ENCODE measurements at regions not wholly inside any gene's neighbourhood (a gene's known extent, or its start where the extent isn't known, plus 50 kb on each side); places are given as distances from the start of the nearest gene placed in this dataset.

DNA sequence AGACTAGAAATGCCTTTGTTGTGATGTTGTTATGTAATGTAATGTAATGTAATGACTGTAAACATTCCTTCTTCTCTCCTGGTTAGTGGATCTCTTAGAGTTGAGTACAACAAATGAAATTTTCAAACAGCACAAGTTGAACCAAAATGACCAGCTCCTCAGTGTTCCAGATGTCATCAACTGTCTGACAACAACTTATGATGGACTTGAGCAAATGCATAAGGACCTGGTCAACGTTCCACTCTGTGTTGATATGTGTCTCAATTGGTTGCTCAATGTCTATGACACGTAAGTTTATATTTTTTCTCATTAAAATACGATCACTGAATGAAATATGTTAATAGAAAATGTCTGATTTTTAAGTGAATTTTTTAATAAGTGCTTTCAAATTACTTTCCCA lies 496.7 kb downstream of the UTRN start (continued):
- no peak for TF ChIP-seq ASH2L (IDR thresholded peaks at IDR 0.05; ENCODE audit: low read length)
- TF ChIP-seq SP2 (IDR thresholded peaks at IDR 0.05; ENCODE audit: low read length): no peak
- TF ChIP-seq POU5F1 (IDR thresholded peaks at IDR 0.05; ENCODE audit: low read depth, low read length): no peak
- no peak for TF ChIP-seq KDM4A (IDR thresholded peaks at IDR 0.05; ENCODE audit: low read depth, low read length, severe bottlenecking)

Data from H1 (cell line).